GM23338 (cell line): ENCODE measurements at regions not wholly inside any gene's neighbourhood (a gene's known extent, or its start where the extent isn't known, plus 50 kb on each side); places are given as distances from the start of the nearest gene placed in this dataset.

ENCODE experiments used
- CREB1 ChIP-seq: fragments of 250-450 bp; sonication (Bioruptor Pico); IDR thresholded peaks from 2 replicates; pipeline ENCODE4 v1.5.0; 2020; ENCODE audit warnings: low read depth, mild to moderate bottlenecking, moderate library complexity
- EZH2 ChIP-seq: fragments of 200-600 bp; sonication (generic); IDR thresholded peaks from one replicate; pipeline ENCODE4 v1.8.0; 2017; ENCODE audit warnings: antibody characterized with exemption, mild to moderate bottlenecking, low read depth; ENCODE audit not compliant: unreplicated experiment
- EZH2phosphoT487 ChIP-seq: fragments of 200-600 bp; sonication (generic); IDR thresholded peaks from one replicate; pipeline ENCODE4 v1.8.1; 2018; ENCODE audit warnings: antibody characterized with exemption; ENCODE audit not compliant: unreplicated experiment
- JUNB ChIP-seq: IDR thresholded peaks from one replicate; pipeline ENCODE4 v1.6.1; 2016; ENCODE audit warnings: antibody characterized with exemption; ENCODE audit not compliant: unreplicated experiment
- POLR2AphosphoS5 ChIP-seq: IDR thresholded peaks from 2 replicates; pipeline ENCODE4 v1.6.1; 2016; ENCODE audit warnings: antibody characterized with exemption, low read depth
- STAT1 ChIP-seq: IDR thresholded peaks from one replicate; pipeline ENCODE4 v1.6.1; 2016; ENCODE audit warnings: antibody characterized with exemption; ENCODE audit not compliant: unreplicated experiment
- ZNF331 ChIP-seq: fragments of 250-450 bp; sonication (Bioruptor Pico); IDR thresholded peaks from 2 replicates; pipeline ENCODE4 v1.5.0; 2020; ENCODE audit warnings: low read depth, mild to moderate bottlenecking, moderate library complexity
- TF ChIP-seq, protein P1 (sequence below): fragments of 250-450 bp; sonication (Bioruptor Pico); IDR thresholded peaks from 2 replicates; pipeline ENCODE4 v1.5.0; 2020; ENCODE audit warnings: mild to moderate bottlenecking, moderate library complexity
- TF ChIP-seq, protein P2 (sequence below), 2 experiments: fragments of 200-600 bp in 1 of 2; sonication (generic) in 1 of 2; conservative IDR thresholded peaks; 2 replicates each; pipeline versions ENCODE4 v1.5.1 to v1.6.1; 2016 to 2017; ENCODE audit warnings: antibody characterized with exemption in 2 of 2, low read depth in 2 of 2, mild to moderate bottlenecking in 2 of 2, moderate library complexity in 1 of 2

GRCh38 chr2:221186873-221187272, 385.2 kb downstream of the EPHA4 start (continued):
- TF ChIP-seq, protein P1, sequence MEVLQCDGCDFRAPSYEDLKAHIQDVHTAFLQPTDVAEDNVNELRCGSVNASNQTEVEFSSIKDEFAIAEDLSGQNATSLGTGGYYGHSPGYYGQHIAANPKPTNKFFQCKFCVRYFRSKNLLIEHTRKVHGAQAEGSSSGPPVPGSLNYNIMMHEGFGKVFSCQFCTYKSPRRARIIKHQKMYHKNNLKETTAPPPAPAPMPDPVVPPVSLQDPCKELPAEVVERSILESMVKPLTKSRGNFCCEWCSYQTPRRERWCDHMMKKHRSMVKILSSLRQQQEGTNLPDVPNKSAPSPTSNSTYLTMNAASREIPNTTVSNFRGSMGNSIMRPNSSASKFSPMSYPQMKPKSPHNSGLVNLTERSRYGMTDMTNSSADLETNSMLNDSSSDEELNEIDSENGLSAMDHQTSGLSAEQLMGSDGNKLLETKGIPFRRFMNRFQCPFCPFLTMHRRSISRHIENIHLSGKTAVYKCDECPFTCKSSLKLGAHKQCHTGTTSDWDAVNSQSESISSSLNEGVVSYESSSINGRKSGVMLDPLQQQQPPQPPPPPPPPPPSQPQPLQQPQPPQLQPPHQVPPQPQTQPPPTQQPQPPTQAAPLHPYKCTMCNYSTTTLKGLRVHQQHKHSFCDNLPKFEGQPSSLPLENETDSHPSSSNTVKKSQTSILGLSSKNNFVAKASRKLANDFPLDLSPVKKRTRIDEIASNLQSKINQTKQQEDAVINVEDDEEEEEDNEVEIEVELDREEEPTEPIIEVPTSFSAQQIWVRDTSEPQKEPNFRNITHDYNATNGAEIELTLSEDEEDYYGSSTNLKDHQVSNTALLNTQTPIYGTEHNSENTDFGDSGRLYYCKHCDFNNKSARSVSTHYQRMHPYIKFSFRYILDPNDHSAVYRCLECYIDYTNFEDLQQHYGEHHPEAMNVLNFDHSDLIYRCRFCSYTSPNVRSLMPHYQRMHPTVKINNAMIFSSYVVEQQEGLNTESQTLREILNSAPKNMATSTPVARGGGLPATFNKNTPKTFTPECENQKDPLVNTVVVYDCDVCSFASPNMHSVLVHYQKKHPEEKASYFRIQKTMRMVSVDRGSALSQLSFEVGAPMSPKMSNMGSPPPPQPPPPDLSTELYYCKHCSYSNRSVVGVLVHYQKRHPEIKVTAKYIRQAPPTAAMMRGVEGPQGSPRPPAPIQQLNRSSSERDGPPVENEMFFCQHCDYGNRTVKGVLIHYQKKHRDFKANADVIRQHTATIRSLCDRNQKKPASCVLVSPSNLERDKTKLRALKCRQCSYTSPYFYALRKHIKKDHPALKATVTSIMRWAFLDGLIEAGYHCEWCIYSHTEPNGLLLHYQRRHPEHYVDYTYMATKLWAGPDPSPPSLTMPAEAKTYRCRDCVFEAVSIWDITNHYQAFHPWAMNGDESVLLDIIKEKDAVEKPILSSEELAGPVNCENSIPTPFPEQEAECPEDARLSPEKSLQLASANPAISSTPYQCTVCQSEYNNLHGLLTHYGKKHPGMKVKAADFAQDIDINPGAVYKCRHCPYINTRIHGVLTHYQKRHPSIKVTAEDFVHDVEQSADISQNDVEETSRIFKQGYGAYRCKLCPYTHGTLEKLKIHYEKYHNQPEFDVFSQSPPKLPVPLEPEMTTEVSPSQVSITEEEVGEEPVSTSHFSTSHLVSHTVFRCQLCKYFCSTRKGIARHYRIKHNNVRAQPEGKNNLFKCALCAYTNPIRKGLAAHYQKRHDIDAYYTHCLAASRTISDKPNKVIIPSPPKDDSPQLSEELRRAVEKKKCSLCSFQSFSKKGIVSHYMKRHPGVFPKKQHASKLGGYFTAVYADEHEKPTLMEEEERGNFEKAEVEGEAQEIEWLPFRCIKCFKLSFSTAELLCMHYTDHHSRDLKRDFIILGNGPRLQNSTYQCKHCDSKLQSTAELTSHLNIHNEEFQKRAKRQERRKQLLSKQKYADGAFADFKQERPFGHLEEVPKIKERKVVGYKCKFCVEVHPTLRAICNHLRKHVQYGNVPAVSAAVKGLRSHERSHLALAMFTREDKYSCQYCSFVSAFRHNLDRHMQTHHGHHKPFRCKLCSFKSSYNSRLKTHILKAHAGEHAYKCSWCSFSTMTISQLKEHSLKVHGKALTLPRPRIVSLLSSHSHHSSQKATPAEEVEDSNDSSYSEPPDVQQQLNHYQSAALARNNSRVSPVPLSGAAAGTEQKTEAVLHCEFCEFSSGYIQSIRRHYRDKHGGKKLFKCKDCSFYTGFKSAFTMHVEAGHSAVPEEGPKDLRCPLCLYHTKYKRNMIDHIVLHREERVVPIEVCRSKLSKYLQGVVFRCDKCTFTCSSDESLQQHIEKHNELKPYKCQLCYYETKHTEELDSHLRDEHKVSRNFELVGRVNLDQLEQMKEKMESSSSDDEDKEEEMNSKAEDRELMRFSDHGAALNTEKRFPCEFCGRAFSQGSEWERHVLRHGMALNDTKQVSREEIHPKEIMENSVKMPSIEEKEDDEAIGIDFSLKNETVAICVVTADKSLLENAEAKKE, result no peak
- TF ChIP-seq STAT1 (no peak), ZNF331 (CRISPR knock-in tag) (no peak), POLR2AphosphoS5 (no peak), CREB1 (CRISPR knock-in tag) (no peak), JUNB (no peak), EZH2phosphoT487 (no peak), EZH2 (no peak)
- TF ChIP-seq, protein P2, sequence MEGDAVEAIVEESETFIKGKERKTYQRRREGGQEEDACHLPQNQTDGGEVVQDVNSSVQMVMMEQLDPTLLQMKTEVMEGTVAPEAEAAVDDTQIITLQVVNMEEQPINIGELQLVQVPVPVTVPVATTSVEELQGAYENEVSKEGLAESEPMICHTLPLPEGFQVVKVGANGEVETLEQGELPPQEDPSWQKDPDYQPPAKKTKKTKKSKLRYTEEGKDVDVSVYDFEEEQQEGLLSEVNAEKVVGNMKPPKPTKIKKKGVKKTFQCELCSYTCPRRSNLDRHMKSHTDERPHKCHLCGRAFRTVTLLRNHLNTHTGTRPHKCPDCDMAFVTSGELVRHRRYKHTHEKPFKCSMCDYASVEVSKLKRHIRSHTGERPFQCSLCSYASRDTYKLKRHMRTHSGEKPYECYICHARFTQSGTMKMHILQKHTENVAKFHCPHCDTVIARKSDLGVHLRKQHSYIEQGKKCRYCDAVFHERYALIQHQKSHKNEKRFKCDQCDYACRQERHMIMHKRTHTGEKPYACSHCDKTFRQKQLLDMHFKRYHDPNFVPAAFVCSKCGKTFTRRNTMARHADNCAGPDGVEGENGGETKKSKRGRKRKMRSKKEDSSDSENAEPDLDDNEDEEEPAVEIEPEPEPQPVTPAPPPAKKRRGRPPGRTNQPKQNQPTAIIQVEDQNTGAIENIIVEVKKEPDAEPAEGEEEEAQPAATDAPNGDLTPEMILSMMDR (conservative IDR thresholded peaks at IDR 0.05; ENCODE audit: low read depth in 2 of 2), result no peak
